CD4-positive, alpha-beta T cell treated with Interferon alpha-2 for 1 hour (primary cell): ENCODE measurements at regions not wholly inside any gene's neighbourhood (a gene's known extent, or its start where the extent isn't known, plus 50 kb on each side); places are given as distances from the start of the nearest gene placed in this dataset.

Experiments
- DNase-seq, 2 donors: peaks; one replicate each; pipeline ENCODE4 v3.0.0-alpha.2; 2020 to 2022

DNA sequence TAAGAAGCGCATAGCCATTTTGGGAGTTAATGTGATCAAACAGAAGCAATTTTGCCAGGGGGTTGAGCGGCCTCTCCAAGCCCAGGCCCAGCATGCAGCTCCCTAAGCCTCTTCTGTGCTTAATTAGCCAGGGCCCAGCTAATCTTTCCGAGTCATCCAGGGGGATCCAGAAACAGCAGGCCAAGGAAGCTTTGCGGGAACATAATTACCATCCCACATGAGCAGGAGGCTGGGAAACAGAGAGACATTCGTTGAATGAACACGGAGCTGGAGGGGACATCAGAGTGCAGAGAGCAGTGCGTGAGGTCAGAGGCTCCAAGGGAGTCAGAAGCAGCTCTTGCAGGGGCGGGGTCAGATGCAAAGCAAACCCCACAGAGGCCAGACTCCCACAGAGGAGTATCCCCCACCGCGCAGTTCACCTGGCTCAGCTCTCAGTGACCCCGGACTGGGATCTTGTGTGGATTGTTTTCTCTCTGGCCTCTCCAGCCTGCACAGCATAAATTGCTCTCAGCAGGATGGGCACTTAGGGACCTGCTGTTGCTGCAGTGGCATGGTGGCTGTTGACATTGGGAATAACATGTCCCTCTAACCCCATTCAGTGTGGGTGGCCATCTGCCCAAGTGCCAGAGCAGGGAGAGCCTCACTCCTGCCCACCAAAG, 657.4 kb downstream of the AJAP1 start:
- no peak for DNase-seq

DNA sequence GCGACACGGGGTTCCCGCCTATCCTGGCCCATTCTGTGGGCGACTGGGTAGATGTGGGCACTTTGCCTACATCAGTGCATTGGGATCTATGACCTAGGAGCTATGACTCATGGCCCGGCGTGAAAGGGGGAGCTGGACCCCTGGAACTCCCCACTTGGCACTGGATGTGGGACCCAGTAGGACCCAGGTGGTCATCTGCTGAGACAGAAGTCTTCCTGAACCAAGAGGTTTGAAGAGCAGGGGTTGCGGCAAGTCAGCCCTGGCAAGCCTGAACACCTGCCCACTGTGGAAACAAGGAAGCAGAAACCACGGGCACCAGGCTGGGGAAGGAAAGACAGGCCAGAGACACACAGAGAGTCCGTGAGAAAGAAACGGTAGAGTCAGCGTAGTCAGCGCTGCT, 656.7 kb downstream of the AJAP1 start:
- no peak for DNase-seq

DNA sequence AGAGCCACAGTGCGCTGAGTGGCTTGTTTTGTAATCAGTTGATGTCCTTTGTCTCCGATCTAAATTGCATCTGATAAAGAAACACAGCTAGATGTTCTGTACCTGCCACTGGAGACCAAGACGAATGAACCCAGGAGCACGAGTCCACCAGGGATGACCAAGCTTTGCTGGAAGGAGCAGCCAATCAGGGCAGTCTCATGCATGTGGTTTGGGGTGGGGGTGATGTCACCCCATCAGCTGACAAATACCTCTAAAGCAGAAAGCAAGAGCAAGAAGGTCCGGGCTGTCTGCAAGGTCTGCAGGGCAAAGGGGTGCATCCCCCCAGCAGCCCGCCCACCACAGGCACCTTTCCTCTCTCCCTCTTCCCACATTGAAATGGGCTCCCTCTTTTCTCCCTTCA, 653.8 kb downstream of the AJAP1 start:
- no peak for DNase-seq

DNA sequence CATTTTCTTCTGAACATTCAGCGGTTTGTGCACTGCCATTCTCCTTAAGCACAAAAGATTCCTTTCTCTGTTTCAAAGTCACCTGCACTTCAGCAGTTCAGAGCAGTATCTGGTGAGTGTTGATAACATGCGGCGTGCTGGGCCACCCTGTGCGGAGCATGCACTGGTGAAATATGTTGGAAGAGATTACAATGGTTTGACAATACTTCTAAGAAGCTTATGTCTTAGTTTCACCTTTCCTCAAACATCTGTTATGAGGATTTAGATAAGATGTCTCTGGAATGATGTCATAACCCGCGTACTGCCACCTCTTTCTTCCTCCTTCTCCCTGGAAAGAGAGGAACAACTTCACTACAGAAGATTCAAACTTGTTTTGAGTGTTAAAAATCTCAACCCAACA, 650.3 kb downstream of the AJAP1 start:
- DNase-seq: no peak

DNA sequence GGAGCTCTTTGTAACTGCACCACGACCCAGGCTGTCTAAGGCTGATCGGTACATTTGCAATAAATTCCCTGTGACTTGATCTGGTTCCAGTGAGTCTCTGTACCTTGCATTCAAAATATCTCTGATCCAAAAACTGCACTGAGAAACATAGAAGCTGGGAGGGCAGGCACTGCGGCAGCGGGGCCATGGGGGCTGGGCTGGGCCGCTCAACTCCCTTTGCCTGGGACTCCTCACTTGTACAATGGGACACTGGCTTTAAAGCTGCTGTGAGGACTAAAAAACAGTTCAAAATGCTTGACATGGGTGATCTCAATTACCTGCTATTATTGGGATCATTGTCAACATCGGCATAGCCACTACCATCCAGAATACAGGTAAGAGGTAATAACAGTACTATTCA, 644.0 kb downstream of the AJAP1 start:
- DNase-seq: no peak

DNA sequence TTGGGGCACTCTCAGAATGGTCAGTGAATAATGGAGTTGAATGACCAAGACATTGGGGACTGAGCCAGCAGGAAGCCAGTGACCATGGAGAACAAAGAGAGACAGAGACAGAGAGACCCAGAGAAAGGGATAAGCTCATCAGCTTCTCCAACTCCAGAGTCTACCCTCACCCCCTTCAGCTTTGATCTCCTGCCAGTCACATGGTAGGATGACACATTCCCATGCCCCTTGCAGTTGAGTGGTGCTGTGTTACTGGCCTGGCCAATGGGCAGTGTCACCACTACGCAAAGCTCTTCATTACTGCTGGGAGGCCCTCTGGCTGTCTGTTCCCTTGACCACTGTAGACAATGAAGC, 643.5 kb downstream of the AJAP1 start:
- DNase-seq: no peak

DNA sequence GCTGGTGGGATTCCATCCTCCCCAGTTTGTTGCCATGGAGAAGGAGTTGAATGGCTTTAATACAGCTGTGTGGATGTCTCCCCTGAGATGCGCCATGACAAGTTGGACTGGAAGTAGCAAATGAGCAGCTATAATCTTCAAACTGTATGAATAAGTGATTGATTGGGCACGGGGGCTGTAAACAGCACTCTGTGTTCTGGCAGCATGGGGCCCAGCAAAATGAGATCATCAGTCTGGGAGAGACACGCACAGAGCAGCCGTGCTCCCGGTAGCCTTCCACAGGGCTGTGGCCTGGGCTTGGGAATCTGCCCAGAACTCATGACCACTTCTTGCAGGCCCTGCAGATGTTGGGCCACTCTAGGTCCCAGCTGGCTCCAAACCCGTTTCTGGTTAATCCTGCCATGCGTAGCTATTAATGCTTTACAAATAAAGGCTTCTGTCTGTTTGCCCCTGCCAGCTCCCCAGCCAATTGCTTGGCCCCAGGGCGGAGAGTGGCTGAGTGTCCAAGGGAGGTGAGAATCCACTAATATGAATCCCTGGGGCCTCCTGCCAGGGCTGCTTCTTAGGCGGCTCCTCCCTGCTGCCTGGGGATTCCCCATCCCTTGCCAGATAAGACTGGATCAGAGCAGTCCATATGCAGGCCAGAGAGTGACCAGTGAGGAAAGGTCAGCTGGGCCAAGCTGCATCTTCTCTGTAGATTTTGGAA, 642.9 kb downstream of the AJAP1 start:
- DNase-seq: no peak

DNA sequence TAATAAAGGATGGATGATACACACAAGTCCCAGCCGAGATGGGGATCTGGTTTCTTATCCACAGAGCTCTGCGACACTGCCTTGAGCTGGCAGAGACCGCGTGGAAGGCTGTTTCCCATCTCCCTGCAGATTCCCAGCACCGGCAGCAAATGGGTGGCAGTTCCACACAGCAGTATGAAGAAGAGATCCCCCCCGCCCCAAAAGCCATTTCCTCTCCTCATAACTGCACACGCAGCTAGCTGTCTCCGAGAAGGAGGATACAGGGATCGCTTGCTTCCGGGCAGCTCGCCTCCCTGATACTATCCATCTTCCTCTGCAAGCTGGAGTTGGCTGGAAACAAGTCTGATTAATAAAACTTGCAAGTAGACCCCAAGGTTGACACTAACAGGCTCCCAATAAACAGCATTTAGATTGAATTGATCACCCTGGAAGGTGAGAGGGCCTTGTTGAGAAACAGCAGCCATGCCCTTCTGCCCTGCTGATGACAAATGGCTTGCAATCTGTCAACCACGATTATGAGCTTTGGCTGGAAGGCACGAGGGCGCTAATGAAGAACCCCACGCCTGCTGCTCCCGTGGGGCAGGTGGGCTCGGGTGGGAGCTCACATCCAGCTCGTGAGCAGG, 642.3 kb downstream of the AJAP1 start:
- no peak for DNase-seq

DNA sequence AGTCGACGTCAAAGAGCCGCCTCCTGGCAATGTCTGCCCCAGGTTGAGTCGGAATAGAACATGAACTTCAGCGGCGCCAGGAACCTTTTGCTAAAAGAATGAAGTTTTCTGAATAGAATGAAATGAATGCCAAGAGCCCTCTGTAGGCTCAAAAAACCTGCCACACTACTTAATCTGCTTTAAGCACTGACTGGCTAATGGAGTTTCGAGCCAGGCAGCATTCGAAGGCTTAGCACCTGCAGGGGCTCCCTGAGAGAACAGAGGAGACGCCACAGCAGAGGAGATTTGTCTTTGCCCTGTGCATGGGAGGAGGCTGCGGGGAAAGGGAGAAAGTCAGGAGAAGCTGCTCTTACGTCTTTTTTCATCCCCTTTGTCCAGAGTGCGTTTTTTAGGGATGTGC, 641.7 kb downstream of the AJAP1 start:
- no peak for DNase-seq

DNA sequence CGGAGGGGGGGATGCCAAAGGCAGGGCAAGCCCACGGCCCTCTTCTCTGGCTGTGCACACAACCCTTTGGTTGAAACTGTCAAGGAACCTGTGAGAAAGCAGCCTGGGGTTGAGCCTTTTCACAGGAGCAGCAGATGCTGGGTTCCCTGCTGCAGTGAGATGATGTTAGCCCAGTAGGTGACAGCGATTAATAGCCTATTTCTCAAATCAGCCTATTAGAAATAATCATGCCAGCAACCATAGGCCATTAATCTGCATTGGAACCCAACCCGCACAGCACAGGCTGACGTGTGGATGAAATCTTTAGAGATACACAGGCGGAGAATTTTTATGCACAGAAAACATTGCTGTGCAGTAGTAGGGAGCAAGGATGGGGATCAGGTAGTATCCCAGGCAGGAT, 637.5 kb downstream of the AJAP1 start:
- no peak for DNase-seq

DNA sequence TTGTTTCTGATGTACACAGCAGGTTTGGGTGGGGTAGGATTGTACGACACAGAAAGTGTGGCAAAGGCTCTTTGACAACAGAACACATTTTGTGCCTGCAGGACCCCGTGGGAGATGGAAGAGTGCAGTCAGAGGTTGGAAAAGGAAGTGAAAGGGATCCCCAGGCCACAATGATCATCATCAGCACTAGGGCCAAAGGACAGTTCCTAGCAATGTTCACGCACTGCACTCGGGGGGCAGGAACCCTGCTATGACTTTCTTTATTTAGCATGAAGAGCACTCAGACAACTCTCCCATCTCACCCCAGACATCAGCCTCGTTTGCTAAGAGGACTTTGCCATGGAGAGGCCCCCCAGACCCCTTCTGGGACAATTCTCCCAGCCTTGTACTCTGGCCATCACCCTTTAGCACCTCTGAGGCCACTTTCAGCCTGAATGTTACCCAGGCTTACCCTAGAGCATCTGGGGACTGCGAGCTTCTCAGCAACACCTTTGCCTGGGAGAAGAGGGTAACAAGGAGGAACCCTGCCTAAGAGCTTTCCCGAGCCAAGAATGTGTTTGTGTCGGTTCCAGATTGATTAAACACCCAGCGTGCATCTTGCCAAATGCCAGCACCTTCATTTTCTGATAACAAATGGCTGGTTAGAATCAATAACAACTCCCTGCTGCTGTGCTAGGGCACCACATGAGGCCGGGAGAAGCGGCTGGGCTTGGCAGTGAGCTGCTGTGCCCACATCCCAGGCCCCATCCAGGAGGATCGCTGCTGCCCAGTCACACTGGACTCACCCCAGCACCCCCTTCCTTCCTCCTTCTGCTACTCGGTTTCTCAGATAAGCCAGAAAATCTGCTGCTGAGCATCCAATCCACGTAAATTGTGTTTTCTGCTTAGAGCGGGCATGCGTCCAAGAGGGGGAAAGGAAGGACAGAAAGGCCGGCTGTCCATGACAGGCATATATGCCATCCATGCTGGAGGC, 633.1 kb downstream of the AJAP1 start:
- no peak for DNase-seq

DNA sequence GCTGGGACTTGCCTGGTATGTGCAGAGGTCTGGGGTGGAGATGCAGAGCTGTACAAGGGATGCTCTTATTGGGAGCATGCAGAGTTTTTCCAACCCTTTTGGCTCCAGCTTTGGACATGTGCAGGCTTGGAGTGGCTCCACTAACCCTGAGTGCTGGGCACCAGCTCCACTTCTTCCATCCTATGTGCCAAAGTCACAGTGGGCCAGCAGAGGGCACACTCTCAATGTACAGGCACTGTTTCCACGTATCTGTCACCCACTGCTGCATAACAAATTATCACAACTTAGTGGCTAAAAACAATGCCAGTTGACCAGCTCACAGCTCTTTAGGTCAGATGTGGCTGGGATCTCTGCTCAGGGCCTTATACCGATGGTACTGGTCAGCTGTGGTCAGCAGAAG, 631.8 kb downstream of the AJAP1 start:
- DNase-seq: peak; percentile 17 to 58

DNA sequence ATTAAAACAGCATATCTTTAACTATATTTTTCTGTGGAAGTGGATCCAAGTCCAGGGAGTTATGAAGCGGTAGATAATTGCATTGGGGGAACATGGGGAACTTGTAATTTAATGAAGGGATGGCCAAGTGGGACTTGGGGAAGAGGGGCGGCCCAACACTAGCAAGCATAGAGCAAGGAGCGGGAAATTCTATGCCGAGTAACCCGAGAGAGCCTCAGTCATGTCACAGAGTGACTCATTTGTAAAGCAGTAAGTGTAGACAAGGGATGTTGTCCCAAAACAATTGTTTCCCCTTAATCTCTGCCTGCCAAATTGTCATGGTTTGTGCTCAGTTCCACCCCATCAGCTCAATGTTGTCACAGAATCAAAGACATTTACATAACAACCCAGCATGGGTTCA, 620.1 kb downstream of the AJAP1 start:
- no peak for DNase-seq

DNA sequence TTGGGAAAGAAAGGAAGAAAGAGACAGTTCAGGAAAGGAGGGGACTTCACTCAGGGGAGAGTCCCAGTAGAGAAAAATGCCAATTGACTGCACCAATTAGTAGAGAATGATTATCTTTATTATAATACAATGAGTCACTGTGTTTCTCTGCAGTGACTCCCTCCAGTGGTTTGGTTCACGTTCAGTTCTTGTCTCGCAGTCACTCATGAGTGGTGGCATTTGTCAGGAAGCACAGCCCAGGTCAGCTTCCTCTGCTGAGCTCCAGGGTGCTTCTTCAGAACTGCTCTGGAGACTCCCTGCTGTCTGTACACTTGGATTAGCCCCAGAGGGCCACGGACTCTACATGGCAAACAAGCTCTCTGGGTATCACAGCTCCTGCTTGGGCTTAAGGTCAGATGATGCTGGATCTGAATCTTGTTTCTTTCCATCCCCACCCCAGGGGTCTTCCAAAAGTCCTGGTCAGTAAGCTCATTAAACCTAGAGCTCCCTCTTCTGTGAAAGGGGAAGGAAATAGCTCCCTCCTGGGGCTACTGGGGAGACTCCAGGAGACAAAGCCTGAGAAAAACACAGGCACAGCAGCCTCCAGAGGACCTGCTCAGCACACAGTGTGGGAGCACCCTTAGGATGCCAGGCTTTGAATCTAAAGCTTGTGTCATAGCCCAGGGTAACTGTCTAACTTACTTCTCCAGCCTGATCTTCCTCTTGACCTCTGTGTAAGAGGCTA, 619.0 kb downstream of the AJAP1 start:
- DNase-seq: no peak

DNA sequence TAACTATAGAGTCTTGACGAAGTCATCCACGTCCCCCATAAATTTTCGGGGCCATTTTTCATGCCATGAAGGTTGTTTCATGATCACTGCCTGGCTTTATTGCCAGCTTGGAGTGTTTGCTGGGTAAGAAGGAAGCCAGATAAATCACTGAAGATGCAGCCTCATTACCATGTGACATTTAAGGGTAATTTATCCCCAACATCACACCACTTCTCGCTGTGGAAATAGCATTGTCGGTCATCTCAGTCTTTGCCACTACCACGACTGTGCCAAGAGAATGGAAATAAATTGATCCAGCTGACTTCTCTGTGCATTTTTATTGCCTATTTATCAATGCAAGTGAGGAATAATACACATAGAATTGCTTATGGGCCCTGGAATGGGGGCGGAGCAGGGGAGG, 617.9 kb downstream of the AJAP1 start:
- DNase-seq: no peak

DNA sequence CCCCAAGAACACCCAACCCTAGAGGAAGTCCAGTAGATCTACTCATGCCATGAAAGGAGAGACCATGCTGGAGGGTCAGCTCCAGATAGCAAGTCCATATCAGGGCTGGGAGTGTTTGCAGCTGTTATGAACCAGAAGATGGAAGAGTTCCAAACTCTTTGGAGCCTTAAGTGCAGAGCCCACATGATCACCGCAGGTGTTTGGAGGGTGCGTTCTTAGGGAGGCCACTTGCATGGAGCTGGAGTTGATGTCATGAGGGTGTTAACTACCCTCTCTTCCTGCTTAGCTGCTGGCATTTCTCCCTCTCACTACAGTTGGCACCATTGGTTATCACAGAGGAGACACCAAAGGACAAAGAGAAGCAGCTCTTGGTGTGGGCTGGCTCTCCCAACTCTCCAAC, 616.9 kb downstream of the AJAP1 start:
- DNase-seq: no peak

DNA sequence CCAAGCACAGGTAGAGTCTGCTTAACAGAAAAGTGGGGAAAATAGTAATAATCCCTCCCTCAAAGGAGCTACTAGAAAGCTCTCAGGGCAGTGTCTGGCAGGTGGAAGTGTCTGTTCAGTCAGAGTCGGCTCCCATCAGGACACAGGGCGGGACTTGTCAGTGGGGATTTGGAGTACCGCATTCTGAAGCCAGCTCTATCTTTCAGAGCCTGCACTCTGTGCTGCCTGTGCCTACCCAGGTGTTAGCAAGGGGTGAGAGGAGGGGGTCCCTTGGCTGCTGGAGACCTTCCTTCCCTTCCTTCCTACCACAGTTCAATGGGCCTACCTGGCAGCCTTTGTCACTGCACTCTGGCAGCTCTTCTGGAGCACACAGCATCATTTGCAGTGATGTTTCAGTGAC, 615.5 kb downstream of the AJAP1 start:
- DNase-seq: no peak

DNA sequence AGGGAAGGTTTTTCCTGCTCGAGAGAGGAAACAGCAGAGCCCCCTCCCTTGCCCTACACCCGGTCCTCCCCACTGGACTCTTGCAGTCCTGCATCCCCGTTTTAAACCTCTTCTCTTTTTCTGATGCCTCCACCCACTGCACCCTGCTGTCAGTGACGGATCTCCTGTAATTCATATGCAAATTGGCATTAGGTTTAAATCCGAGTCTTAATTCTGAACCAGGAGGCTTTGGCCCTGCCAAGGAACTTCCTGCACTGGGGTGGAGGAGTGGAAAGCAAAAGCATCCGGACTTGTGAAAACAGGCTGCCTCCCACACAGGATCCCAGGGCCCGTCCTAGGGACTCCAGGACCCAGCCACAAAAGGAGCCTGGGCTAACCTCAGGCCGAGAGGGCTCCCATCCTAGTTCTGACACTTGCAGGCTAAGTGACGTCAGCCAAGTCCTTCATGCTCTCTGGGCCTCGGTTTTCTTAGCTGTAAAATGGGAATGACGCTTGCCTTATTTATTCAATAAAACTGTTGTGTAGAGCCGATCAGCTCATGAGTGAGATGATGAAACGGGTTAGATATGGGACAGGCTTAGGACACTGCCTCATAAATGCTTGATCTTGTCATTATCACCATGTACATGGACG, 613.3 kb downstream of the AJAP1 start:
- DNase-seq: no peak

DNA sequence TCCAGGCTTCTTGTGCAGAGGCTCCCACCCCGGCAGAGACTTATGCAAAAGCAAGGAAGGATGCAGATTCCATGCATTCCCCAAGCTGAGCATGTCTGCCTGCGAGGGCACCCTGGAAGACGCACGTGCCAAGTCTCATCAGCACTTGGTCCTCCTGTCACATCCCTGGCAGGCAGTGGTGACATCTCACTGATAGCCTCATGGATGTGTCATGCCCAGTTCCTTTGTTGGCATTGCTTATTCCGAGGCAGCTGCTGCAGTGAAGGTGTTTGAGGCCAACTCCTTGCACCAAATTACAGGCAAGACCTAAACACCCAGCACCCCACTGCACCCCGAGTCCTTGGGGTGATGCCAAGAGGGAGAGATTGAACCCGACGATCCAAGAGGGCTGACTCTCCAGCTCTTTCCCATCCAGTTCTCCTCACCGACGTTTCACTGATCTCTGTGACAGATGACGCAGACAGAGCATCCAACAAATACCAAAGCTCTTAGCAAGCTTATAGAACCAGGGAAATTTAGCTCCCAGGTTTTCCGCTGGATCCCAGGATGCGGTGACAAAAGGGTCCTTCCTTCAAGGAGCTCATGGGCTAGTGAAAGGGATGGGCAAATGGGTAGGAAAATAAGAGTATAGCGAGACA, 611.1 kb downstream of the AJAP1 start:
- DNase-seq: no peak

DNA sequence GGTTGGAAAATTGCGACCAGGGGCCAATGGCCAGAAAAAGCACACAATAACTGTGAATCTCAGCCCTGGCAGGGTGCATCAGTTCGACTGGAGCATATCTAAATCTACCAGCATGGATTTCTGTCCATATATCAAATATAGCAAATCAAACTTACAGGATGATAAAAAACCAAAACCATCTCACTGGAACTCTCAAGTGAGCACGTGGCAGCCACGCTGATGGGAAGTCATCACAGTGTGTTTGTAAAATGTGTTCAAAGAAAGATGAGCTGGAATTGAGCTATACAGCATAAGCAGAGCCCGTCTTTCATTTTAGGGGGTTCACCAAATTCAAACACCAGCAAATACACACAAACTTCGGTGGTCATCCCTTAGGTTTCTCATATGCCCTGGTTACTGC, 610.1 kb downstream of the AJAP1 start:
- no peak for DNase-seq

DNA sequence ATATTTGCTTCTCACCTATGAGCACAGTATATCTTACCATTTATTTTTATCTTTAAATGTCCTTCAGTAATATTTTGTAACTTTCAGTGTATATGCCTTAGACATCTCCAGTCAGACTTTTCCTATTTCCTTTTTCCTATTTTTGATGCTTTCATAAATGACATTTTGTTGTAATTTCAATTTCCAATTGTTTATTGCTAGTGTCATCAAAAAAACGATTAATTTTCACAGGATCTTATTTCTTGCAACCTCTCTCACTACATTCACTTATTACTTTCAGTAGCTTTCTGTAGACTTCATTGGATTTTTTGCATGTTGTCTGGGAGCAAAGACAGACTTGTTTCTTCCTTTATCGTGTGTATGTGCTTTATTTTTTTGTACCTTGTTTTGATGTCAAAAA, 602.4 kb downstream of the AJAP1 start:
- DNase-seq: no peak

DNA sequence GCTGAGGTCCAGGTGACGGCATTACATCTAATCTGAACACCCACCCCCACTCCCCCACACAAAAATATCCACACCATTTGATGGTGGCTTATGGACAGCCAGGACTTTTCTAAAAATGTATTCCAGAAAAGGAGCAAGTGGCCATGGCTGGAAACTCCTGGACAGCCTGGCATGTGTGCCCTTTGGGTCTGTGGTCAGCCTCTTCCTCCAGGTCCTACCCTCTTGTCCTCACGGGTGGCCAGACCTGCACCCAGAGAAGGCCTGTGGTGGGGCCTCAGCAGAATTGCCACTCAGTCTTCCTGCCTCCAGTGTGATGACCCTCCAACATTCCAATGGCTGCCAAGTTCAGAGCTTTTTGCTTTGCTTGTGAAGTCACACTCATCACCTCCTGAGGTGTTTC, 600.6 kb downstream of the AJAP1 start:
- DNase-seq: no peak
